GM10248 (cell line): ENCODE measurements at regions not wholly inside any gene's neighbourhood (a gene's known extent, or its start where the extent isn't known, plus 50 kb on each side); places are given as distances from the start of the nearest gene placed in this dataset.

Experiments used
- CTCF ChIA-PET: fragments of 300-600 bp; sonication (Branson Sonifier 250); formaldehyde crosslinking; extraction: SDS; loops from one replicate; lab custom pipeline; 2021; ENCODE audit warnings: antibody characterized with exemption; lab: Yijun Ruan, JAX
- POLR2A ChIA-PET: fragments of 350-650 bp; sonication (Branson Sonifier 250); formaldehyde crosslinking; extraction: SDS; loops from one replicate; lab custom pipeline; 2020; ENCODE audit warnings: antibody characterized with exemption; lab: Yijun Ruan, JAX
- DNase-seq: peaks from one replicate; pipeline ENCODE4 v3.0.0; 2012; ENCODE audit errors: extremely low spot score
- TF ChIP-seq, protein P1 (sequence below): IDR thresholded peaks from 2 replicates; pipeline ENCODE4 v1.5.1; 2012; ENCODE audit warnings: mild to moderate bottlenecking, low read depth; ENCODE audit errors: extremely low read depth, missing control alignments, control extremely low read depth

DNA sequence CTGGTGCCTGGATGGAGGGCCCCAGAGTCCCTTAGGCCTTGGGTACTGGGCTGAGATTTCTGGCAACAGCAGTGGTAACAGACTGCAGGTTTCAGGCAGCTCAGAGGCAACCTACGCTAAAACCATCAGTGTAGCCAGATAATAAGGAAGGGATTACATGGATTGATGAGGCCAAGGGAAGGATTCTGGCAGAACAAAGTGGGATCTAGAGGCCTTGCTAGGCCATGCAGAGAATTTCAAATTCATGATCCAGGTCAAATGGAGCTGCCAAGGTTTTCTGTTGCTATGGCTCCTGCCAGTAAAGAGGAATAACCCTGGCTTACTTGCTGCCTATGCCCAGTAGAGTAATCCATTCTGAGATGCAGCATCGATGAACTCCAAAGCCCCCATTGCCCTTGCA is 445.7 kb downstream of the ADRA2A start:
- DNase-seq: no peak
- ChIA-PET CTCF (no interaction called here), POLR2A (no interaction called here)
- TF ChIP-seq, protein P1, sequence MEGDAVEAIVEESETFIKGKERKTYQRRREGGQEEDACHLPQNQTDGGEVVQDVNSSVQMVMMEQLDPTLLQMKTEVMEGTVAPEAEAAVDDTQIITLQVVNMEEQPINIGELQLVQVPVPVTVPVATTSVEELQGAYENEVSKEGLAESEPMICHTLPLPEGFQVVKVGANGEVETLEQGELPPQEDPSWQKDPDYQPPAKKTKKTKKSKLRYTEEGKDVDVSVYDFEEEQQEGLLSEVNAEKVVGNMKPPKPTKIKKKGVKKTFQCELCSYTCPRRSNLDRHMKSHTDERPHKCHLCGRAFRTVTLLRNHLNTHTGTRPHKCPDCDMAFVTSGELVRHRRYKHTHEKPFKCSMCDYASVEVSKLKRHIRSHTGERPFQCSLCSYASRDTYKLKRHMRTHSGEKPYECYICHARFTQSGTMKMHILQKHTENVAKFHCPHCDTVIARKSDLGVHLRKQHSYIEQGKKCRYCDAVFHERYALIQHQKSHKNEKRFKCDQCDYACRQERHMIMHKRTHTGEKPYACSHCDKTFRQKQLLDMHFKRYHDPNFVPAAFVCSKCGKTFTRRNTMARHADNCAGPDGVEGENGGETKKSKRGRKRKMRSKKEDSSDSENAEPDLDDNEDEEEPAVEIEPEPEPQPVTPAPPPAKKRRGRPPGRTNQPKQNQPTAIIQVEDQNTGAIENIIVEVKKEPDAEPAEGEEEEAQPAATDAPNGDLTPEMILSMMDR: no peak

DNA sequence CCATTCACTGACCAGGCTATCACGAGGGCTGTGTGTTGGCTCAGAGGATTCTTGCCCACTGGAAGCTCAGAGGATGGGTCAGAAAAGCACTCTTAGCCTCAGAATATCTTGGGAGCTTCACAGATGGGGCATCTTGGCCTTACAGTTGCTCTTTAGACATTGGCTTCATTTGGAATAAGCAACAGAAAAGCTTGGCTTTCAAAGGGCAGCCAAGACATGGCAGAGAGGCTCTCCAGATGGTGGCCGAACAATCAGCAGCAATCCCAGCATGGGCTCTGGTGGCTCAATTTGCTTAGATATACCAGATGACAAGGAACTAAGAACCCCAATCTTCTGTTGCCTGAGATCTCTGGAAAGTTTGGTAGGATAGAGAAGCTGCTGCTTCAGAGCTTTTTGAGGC is 446.2 kb downstream of the ADRA2A start:
- POLR2A ChIA-PET: no interaction called here

GRCh38 chr10:111524134-111524533 is 447.3 kb downstream of the ADRA2A start:
- CTCF ChIA-PET: interaction anchor here (1.7 kb wide), 1 partner anchor 75 kb away, joined by 4 read pairs; no protein-coding TSS in a partner anchor
- DNase-seq: no peak
- POLR2A ChIA-PET: no interaction called here
- TF ChIP-seq, protein P1: no peak

More for the DNA sequence above, 446.2 kb downstream of the ADRA2A start:
- DNase-seq: no peak
- TF ChIP-seq, protein P1: no peak
- CTCF ChIA-PET: no interaction called here

DNA sequence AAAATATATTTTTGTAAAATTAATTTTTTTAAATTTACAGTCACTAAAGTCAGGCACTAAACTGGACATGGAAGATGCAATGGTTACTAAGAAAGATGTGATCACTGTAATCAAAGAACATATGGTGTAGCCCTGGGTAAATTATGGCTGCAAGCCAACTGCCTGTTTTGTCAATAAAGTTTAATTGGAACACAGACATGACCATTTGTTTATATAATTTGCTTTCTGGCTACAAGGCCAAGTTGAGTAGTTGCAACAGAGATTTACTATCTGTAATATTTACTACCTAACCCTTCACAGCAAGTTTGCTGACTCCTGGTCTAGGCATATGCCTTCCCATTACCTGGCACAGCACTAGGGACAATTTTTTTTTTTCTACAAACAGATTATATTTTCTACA is 448.9 kb downstream of the ADRA2A start:
- CTCF ChIA-PET: no interaction called here
- TF ChIP-seq, protein P1: no peak
- POLR2A ChIA-PET: no interaction called here
- DNase-seq: no peak

DNA sequence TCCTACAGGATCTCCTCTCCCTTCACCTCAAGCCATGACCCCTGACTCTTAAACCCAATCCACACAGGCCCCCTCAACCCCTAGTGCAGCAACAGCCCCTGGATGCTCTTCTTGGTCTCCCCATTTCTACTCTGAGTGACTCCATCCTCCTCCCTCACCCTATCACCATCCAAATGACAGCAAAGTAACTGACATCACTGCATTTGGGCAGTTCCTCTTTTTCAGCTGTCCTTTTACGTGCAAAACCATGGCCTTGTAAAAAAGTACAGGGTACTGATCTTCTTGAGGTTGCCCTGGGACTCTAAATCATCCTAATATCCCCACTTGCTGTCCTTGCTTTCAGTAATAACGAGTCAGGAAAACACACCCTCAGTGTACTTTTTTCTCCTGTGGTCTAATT is 454.9 kb downstream of the ADRA2A start:
- DNase-seq: no peak
- TF ChIP-seq, protein P1: no peak
- CTCF ChIA-PET: interaction anchor here (1.7 kb wide), 1 partner anchor 14 kb away, joined by 6 read pairs; no protein-coding TSS in a partner anchor
- POLR2A ChIA-PET: no interaction called here

DNA sequence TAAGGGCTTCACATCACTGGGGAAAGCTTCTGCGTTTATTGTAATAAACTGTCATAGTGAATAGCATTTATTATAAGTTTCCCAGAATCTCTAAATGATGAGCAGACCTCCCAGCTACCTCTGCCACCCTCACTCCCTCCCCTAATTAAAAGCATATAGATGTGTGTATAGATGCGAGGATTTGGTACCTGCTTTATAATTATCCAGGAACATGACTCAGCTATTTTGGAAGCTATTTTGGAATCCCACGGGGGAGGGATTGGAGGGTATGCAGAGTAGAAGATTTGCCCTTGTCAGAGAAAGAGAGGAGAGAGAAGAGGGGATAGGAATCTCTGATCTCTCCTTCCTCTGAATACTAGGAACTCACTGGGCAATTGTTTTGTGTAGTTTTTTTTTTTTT is 455.3 kb downstream of the ADRA2A start:
- POLR2A ChIA-PET: no interaction called here
- CTCF ChIA-PET: interaction anchor here (1.7 kb wide), 1 partner anchor 14 kb away, joined by 6 read pairs; no protein-coding TSS in a partner anchor
- no peak for DNase-seq
- TF ChIP-seq, protein P1: no peak

GRCh38 chr10:111539246-111539645 is 462.4 kb downstream of the ADRA2A start:
- no peak for DNase-seq
- TF ChIP-seq, protein P1: no peak
- ChIA-PET CTCF (interaction anchor here (1.3 kb wide), 1 partner anchor 265 kb away, joined by 3 read pairs; no protein-coding TSS in a partner anchor), POLR2A (no interaction called here)
